ENCODE measurements at regions not wholly inside any gene's neighbourhood (a gene's known extent, or its start where the extent isn't known, plus 50 kb on each side); places are given as distances from the start of the nearest gene placed in this dataset.

DNA sequence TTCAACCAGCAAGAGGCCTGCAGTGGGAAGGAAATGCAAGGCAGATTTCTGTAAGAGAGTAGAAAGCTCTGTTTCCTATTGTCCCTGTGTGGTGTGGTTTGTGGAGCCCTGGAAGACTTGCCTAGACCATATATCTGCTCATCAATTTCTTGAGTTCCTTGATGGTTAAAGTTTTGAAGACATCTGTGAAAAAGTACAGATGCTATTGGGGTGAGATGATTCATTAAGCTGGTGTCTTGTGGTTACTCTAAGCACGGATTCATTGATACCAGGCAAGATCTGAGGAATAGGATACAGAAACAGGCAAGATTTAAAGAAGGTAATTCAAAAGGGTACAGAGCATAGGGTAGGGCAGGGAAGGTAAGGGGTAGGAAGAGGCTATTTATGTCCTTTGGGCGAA is 275.8 kb upstream of the SESN3 start:
- intact Hi-C loops (cut with micrococcal nuclease; ENCODE audit: unreplicated experiment) = no loop called here
- no peak for DNase-seq (ENCODE audit: low read depth, low spot score)
- TF ChIP-seq POLR2AphosphoS5 (IDR thresholded peaks at IDR 0.05; ENCODE audit: low read depth, low read length) (no peak), SIN3A (IDR thresholded peaks at IDR 0.05; ENCODE audit: borderline replicate concordance, insufficient read depth, low read depth, low read length) (no peak), TCF7L2 (IDR thresholded peaks at IDR 0.05; ENCODE audit: low read depth, low read length) (no peak)
- TF ChIP-seq, protein P1, sequence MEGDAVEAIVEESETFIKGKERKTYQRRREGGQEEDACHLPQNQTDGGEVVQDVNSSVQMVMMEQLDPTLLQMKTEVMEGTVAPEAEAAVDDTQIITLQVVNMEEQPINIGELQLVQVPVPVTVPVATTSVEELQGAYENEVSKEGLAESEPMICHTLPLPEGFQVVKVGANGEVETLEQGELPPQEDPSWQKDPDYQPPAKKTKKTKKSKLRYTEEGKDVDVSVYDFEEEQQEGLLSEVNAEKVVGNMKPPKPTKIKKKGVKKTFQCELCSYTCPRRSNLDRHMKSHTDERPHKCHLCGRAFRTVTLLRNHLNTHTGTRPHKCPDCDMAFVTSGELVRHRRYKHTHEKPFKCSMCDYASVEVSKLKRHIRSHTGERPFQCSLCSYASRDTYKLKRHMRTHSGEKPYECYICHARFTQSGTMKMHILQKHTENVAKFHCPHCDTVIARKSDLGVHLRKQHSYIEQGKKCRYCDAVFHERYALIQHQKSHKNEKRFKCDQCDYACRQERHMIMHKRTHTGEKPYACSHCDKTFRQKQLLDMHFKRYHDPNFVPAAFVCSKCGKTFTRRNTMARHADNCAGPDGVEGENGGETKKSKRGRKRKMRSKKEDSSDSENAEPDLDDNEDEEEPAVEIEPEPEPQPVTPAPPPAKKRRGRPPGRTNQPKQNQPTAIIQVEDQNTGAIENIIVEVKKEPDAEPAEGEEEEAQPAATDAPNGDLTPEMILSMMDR (IDR thresholded peaks at IDR 0.05) = no peak
- TF ChIP-seq, protein P2, sequence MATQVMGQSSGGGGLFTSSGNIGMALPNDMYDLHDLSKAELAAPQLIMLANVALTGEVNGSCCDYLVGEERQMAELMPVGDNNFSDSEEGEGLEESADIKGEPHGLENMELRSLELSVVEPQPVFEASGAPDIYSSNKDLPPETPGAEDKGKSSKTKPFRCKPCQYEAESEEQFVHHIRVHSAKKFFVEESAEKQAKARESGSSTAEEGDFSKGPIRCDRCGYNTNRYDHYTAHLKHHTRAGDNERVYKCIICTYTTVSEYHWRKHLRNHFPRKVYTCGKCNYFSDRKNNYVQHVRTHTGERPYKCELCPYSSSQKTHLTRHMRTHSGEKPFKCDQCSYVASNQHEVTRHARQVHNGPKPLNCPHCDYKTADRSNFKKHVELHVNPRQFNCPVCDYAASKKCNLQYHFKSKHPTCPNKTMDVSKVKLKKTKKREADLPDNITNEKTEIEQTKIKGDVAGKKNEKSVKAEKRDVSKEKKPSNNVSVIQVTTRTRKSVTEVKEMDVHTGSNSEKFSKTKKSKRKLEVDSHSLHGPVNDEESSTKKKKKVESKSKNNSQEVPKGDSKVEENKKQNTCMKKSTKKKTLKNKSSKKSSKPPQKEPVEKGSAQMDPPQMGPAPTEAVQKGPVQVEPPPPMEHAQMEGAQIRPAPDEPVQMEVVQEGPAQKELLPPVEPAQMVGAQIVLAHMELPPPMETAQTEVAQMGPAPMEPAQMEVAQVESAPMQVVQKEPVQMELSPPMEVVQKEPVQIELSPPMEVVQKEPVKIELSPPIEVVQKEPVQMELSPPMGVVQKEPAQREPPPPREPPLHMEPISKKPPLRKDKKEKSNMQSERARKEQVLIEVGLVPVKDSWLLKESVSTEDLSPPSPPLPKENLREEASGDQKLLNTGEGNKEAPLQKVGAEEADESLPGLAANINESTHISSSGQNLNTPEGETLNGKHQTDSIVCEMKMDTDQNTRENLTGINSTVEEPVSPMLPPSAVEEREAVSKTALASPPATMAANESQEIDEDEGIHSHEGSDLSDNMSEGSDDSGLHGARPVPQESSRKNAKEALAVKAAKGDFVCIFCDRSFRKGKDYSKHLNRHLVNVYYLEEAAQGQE (IDR thresholded peaks at IDR 0.05; ENCODE audit: insufficient read depth in 1 of 2, low read depth in 2 of 2, low read length in 1 of 2) = no peak
- in situ Hi-C loops (cut with HindIII; ENCODE audit: low pct_unique_long_range_greater_than_20kb, low sequenced_read_pairs) = no loop called here
- Histone ChIP-seq H3K4me3 (ENCODE audit: low read depth in 2 of 2, low read length in 2 of 2) (no peak overlapping the region), H3K4me1 (ENCODE audit: control insufficient read depth, insufficient read depth, low read length) (no peaks in the 10 kb centered on the region), H3K27ac (ENCODE audit: low read length) (no peak overlapping the region), H3K36me3 (ENCODE audit: control insufficient read depth, insufficient read depth, low read length) (no peaks in the 10 kb centered on the region), H3K27me3 (ENCODE audit: control insufficient read depth, insufficient read depth, low read length) (peaks cover 2% of the 10 kb centered on the region; the same call in 1 of the 2 replicates), H3K9me3 (ENCODE audit: control insufficient read depth, insufficient read depth, low read depth, low read length) (no peaks in the 10 kb centered on the region)
- ChIA-PET CTCF (no interaction called here), POLR2A (no interaction called here)
- no peak for ATAC-seq
- BruUV-seq (replicated peaks) = no TSS peak

DNA sequence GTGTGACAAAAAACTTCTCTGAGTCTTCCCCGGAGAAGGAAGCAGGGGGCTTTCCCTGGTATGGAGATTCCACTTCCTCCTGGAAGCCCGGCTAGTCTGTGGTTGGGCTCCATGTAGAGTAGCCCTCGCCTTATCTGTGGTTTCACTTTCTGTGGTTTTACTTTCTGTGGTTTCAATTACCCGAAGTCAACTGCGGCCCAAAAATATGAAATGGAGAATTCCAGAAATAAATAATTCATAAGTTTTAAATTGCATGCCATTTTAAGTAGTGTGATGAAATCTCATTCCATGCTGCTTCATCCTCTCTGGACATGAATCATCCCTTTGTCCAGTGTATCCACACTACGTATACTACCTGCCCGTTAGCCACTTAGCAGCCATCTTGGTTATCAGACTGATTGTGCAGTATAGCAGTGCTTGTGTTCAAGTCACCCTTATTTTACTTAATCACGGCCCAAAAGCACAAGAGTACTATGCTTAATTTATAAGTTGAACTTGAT is 275.0 kb upstream of the SESN3 start:
- POLR2A ChIA-PET = no interaction called here
- no peaks in the 10 kb centered on the region for H3K9me3 ChIP-seq (ENCODE audit: control insufficient read depth, insufficient read depth, low read depth, low read length)
- DNase-seq (ENCODE audit: low read depth, low spot score) (no peak), ATAC-seq (no peak)
- in situ Hi-C loops (cut with HindIII; ENCODE audit: low pct_unique_long_range_greater_than_20kb, low sequenced_read_pairs) = no loop called here
- no peaks in the 10 kb centered on the region for H3K36me3 ChIP-seq (ENCODE audit: control insufficient read depth, insufficient read depth, low read length)
- no TSS peak for BruUV-seq (replicated peaks)
- CTCF ChIA-PET = no interaction called here
- peaks cover 2% of the 10 kb centered on the region; the same call in 1 of the 2 replicates for H3K27me3 ChIP-seq (ENCODE audit: control insufficient read depth, insufficient read depth, low read length)
- TF ChIP-seq POLR2AphosphoS5 (IDR thresholded peaks at IDR 0.05; ENCODE audit: low read depth, low read length) = no peak
- TF ChIP-seq, protein P2 (IDR thresholded peaks at IDR 0.05; ENCODE audit: insufficient read depth in 1 of 2, low read depth in 2 of 2, low read length in 1 of 2) = no peak
- H3K27ac ChIP-seq (ENCODE audit: low read length) = no peak overlapping the region
- H3K4me1 ChIP-seq (ENCODE audit: control insufficient read depth, insufficient read depth, low read length) = no peaks in the 10 kb centered on the region
- no peak overlapping the region for H3K4me3 ChIP-seq (ENCODE audit: low read depth in 2 of 2, low read length in 2 of 2)
- intact Hi-C loops (cut with micrococcal nuclease; ENCODE audit: unreplicated experiment) = no loop called here

Data from Panc1 (cell line).